Neutrophil (primary cell): ENCODE measurements at regions not wholly inside any gene's neighbourhood (a gene's known extent, or its start where the extent isn't known, plus 50 kb on each side); places are given as distances from the start of the nearest gene placed in this dataset.
"Not testable (repeated sequence)": the region's sequence is repeated elsewhere in the genome, so short reads cannot be mapped to it uniquely, and the experiment has no call there.

Experiments used
- H3K27ac ChIP-seq: fragments of 200-600 bp; sonication (generic); 2 replicates; pipeline ENCODE4 v1.5.1; 2016; ENCODE audit warnings: mild to moderate bottlenecking, moderate library complexity
- H3K27me3 ChIP-seq: fragments of 200-600 bp; sonication (generic); 2 replicates; pipeline ENCODE4 v1.6.0; 2016; ENCODE audit warnings: mild to moderate bottlenecking
- H3K36me3 ChIP-seq: fragments of 200-600 bp; sonication (generic); 2 replicates; pipeline ENCODE4 v1.5.1; 2017
- H3K4me1 ChIP-seq, 2 experiments: fragments of 200-600 bp in 1 of 2; sonication (generic) in 1 of 2; 1 replicate in 1 of 2; 2 replicates in 1 of 2; pipeline versions ENCODE4 v1.5.1 to v1.6.1; 2013 to 2016; ENCODE audit warnings: low read depth in 1 of 2, low read length in 1 of 2, mild to moderate bottlenecking in 1 of 2, moderate library complexity in 1 of 2; ENCODE audit not compliant: control insufficient read depth in 1 of 2, insufficient read depth in 1 of 2
- H3K4me3 ChIP-seq, 2 experiments: fragments of 200-600 bp in 1 of 2; sonication (generic) in 1 of 2; 1 replicate in 1 of 2; 2 replicates in 1 of 2; pipeline ENCODE4 v1.5.1; 2013 to 2016; ENCODE audit warnings: low read depth in 1 of 2, low read length in 1 of 2, mild to moderate bottlenecking in 1 of 2, moderate library complexity in 1 of 2
- H3K9me3 ChIP-seq: fragments of 200-600 bp; sonication (generic); 2 replicates; pipeline ENCODE4 v1.5.1; 2016
- CTCF ChIP-seq: fragments of 200-600 bp; sonication (generic); IDR thresholded peaks from 2 replicates; pipeline ENCODE4 v1.5.1; 2016; ENCODE audit warnings: antibody characterized with exemption

GRCh38 chr15:38768970-38769369 is 204.4 kb upstream of the RASGRP1 start:
- Histone ChIP-seq H3K9me3 (no peaks in the 10 kb centered on the region), H3K4me3 (no peak overlapping the region), H3K36me3 (no peaks in the 10 kb centered on the region), H3K27ac (no peak overlapping the region), H3K4me1 (no peaks in the 10 kb centered on the region), H3K27me3 (no peaks in the 10 kb centered on the region)
- no peak for TF ChIP-seq CTCF

- no peaks in the 10 kb centered on the region for H3K27me3 ChIP-seq
- no peaks in the 10 kb centered on the region for H3K36me3 ChIP-seq
- no peak overlapping the region for H3K27ac ChIP-seq
- H3K9me3 ChIP-seq = no peaks in the 10 kb centered on the region
- H3K4me1 ChIP-seq = no peaks in the 10 kb centered on the region
- no peak for TF ChIP-seq CTCF
- H3K4me3 ChIP-seq = no peak overlapping the region
Observed at GRCh38 chr15:38769492-38769891, 204.9 kb upstream of the RASGRP1 start.

GRCh38 chr15:38774076-38774475 is 209.5 kb upstream of the RASGRP1 start:
- not testable (repeated sequence) for H3K4me3 ChIP-seq, H3K27me3 ChIP-seq, H3K9me3 ChIP-seq, H3K27ac ChIP-seq, H3K36me3 ChIP-seq, H3K4me1 ChIP-seq

- no peak for TF ChIP-seq CTCF
Observed at GRCh38 chr15:38781196-38781595, 216.6 kb upstream of the RASGRP1 start.

GRCh38 chr15:38782156-38782555 is 217.5 kb upstream of the RASGRP1 start:
- H3K27ac ChIP-seq = no peak overlapping the region
- no peaks in the 10 kb centered on the region for H3K9me3 ChIP-seq
- no peaks in the 10 kb centered on the region for H3K4me1 ChIP-seq
- H3K27me3 ChIP-seq = no peaks in the 10 kb centered on the region
- TF ChIP-seq CTCF = no peak
- H3K36me3 ChIP-seq = no peaks in the 10 kb centered on the region
- no peak overlapping the region for H3K4me3 ChIP-seq

More at GRCh38 chr15:38781196-38781595, 216.6 kb upstream of the RASGRP1 start:
- no peak overlapping the region for H3K4me3 ChIP-seq
- H3K4me1 ChIP-seq = no peaks in the 10 kb centered on the region
- H3K27ac ChIP-seq = no peak overlapping the region
- no peaks in the 10 kb centered on the region for H3K9me3 ChIP-seq
- no peaks in the 10 kb centered on the region for H3K27me3 ChIP-seq
- H3K36me3 ChIP-seq = no peaks in the 10 kb centered on the region

- Histone ChIP-seq H3K36me3 (no peaks in the 10 kb centered on the region), H3K4me3 (no peak overlapping the region), H3K27me3 (no peaks in the 10 kb centered on the region), H3K27ac (no peak overlapping the region), H3K4me1 (no peaks in the 10 kb centered on the region), H3K9me3 (no peaks in the 10 kb centered on the region)
- TF ChIP-seq CTCF = no peak
Observed at GRCh38 chr15:38788918-38789317, 224.3 kb upstream of the RASGRP1 start.
